Heart right ventricle (tissue), 16 donors: ENCODE measurements at regions not wholly inside any gene's neighbourhood (a gene's known extent, or its start where the extent isn't known, plus 50 kb on each side); places are given as distances from the start of the nearest gene placed in this dataset.

Experiments used
- ATAC-seq, 8 donors: fragments of 200-7000 bp; cut with Tn5 transposase; one replicate each; pipeline ENCODE4 v1.9.1; 2020; ENCODE audit warnings: mild to moderate bottlenecking in 8 of 8, moderate library complexity in 8 of 8, moderate number of reproducible peaks in 1 of 8
- DNase-seq, 2 donors: peaks; one replicate each; pipeline ENCODE4 v3.0.0-alpha.2; 2020
- H3K27ac ChIP-seq, 10 donors: fragments of 200-600 bp; sonication (generic) in 2 of 10; one replicate each; pipeline versions ENCODE4 v1.5.0 to v1.8.0; 2020 to 2022; ENCODE audit warnings: mild to moderate bottlenecking in 3 of 10
- H3K27me3 ChIP-seq, 7 donors: fragments of 200-600 bp; one replicate each; pipeline ENCODE4 v1.8.0; 2021 to 2022; ENCODE audit warnings: mild to moderate bottlenecking in 2 of 7
- H3K36me3 ChIP-seq, 9 donors: fragments of 200-600 bp; sonication (generic) in 1 of 9; one replicate each; pipeline versions ENCODE4 v1.5.0 to v1.8.0; 2020 to 2022; ENCODE audit warnings: mild to moderate bottlenecking in 2 of 9
- H3K4me1 ChIP-seq, 9 donors: fragments of 200-600 bp; sonication (generic) in 1 of 9; one replicate each; pipeline versions ENCODE4 v1.5.0 to v1.8.0; 2020 to 2022; ENCODE audit warnings: mild to moderate bottlenecking in 4 of 9
- H3K4me3 ChIP-seq, 10 donors: fragments of 200-600 bp; sonication (generic) in 2 of 10; one replicate each; pipeline versions ENCODE4 v1.5.0 to v1.8.0; 2020 to 2022; ENCODE audit warnings: mild to moderate bottlenecking in 7 of 10, moderate library complexity in 2 of 10
- H3K9me3 ChIP-seq, 11 donors: fragments of 200-600 bp in 10 of 11; sonication (generic) in 2 of 11; one replicate each; pipeline versions ENCODE4 v1.5.0 to v1.8.0; 2013 to 2022; ENCODE audit warnings: mild to moderate bottlenecking in 2 of 11, control low read depth in 1 of 11, moderate library complexity in 1 of 11
- WGBS, 2 donors: extraction: QIAGEN DNeasy Blood & Tissue Kit; methylation state at CpG; one replicate each; pipeline ENCODE4 v1.1.7; 2013; ENCODE audit warnings: inconsistent platforms in 1 of 2; 5-methylcytosine and 5-hydroxymethylcytosine counted together
- intact Hi-C, 10 donors: fragments of 100-400 bp; cut with DNase I; formaldehyde crosslinking; loops; one replicate each; pipeline versions ENCODE4 v1.11.1 to v1.14.2; 2022
- TF ChIP-seq, protein P1 (sequence below), 9 donors: fragments of 200-600 bp; sonication (generic) in 2 of 9; IDR thresholded peaks; one replicate each; pipeline versions ENCODE4 v1.5.0 to v1.8.0; 2021 to 2022; ENCODE audit warnings: antibody characterized with exemption in 9 of 9, mild to moderate bottlenecking in 5 of 9, moderate library complexity in 1 of 9
- donor health status: Arrhythmogenic right ventricular cardiomyopathy.
- donor health status: ischemic (EF 13 %, LVEDD 7.1; RV severe dilation, severe dysfunction).
- donor health status: healthy with polysubstance abuse.
- donor health status: DM: no; HTN: yes; CAD: no.
- donor health status: DM: no; HTN: no; CAD: no.
- donor health status: ischemic (EF 25% LVEDD 6.9; RV normal size, moderate dysfunction).
- donor health status: ischemic (EF 25% LVEDD 5.7; RV mildly dilated, moderate dysfunction).
- donor health status: healthy.
- donor health status: DM: yes; HTN: yes; CAD: no.
- donor health status: Ischemic cardiomyopathy.
- donor health status: ischemic (EF 35%, LVEDD 5.7; RV mildly dilated, moderate dysfunction).
- donor health status: nonischemic (EF 11% LVEDD 7.7; RV severe dilation, severe dysfunction).
- donor health status: DM: yes; HTN: yes; CAD: no.
- donor health status: PGD.
- donor health status: ischemic (EF 29% LVEDD 5.4; RV normal size, mild dysfunction).
- donor health status: nonischemic (EF 23%, LVEDD 6.1; RV moderate dilation, normal function).

DNA sequence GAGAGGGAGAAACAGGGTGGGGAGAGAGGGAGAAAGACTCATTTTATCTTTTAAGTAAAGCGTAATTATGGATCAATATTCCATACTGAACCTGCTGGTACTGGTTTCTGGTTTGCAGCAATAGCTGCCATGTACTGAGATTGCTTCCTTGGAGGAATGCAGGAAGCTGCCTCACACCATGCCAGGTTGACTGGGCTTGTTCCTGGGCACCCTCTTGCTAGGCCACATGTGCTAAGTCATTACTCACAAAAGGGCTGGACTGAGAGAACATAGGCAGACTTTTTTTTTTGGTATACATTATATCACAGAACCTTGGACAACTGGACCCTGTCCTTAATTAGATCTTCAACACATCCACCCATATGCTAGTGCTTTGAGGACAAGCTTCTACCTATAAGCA is 193.4 kb downstream of the ZNF621 start:
- no peak overlapping the region for H3K4me3 ChIP-seq
- intact Hi-C loops, result loop anchor here in 3 of 10 donors (10.0 kb wide), 2 partner anchors 133 to 477 kb away; partner anchors contain the start of gene CTNNB1 (in 2 of the 3)
- peaks cover 0 to 25% (median 12%) of the 10 kb centered on the region in 9 donors for H3K4me1 ChIP-seq
- H3K9me3 ChIP-seq, result no peaks in the 10 kb centered on the region
- no peak for DNase-seq
- H3K36me3 ChIP-seq, result no peaks in the 10 kb centered on the region
- H3K27ac ChIP-seq, result no peak overlapping the region
- TF ChIP-seq, protein P1, sequence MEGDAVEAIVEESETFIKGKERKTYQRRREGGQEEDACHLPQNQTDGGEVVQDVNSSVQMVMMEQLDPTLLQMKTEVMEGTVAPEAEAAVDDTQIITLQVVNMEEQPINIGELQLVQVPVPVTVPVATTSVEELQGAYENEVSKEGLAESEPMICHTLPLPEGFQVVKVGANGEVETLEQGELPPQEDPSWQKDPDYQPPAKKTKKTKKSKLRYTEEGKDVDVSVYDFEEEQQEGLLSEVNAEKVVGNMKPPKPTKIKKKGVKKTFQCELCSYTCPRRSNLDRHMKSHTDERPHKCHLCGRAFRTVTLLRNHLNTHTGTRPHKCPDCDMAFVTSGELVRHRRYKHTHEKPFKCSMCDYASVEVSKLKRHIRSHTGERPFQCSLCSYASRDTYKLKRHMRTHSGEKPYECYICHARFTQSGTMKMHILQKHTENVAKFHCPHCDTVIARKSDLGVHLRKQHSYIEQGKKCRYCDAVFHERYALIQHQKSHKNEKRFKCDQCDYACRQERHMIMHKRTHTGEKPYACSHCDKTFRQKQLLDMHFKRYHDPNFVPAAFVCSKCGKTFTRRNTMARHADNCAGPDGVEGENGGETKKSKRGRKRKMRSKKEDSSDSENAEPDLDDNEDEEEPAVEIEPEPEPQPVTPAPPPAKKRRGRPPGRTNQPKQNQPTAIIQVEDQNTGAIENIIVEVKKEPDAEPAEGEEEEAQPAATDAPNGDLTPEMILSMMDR (IDR thresholded peaks at IDR 0.05), result no peak
- 95 to 96% methylated on average over 1 of the region's 1 CpG for WGBS, 2 donors
- ATAC-seq, result no peak
- H3K27me3 ChIP-seq, result no peaks in the 10 kb centered on the region

DNA sequence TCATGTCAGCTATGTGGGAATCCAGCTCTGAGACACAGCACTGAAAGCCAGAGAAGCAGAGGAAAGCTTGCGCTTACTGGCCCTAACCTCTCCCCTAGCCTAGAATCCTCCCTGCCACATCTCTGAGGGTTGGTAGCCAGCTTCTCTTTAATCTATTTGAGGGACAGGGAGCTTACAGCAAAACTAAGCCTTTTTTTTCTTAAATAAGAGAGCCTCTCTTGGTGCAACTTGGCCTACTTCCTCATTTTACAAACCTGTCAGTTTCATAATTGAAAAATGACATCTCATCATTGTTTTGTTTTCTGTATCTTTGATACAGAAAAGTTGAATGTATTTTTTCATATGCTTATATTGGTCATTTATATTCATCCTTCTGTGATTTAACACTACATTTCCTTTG is 193.9 kb downstream of the ZNF621 start:
- H3K9me3 ChIP-seq, result no peaks in the 10 kb centered on the region
- ATAC-seq (no peak), DNase-seq (no peak)
- H3K4me1 ChIP-seq, result peaks cover 0 to 21% (median 8%) of the 10 kb centered on the region in 9 donors
- no peaks in the 10 kb centered on the region for H3K36me3 ChIP-seq
- no peaks in the 10 kb centered on the region for H3K27me3 ChIP-seq
- no peak overlapping the region for H3K4me3 ChIP-seq
- WGBS, 2 donors, result 88 to 100% methylated on average over 1 of the region's 1 CpG
- intact Hi-C loops, result loop anchor here in 3 of 10 donors (10.0 kb wide), 2 partner anchors 134 to 476 kb away; partner anchors contain the start of gene CTNNB1 (in 2 of the 3)
- TF ChIP-seq, protein P1 (IDR thresholded peaks at IDR 0.05), result no peak
- no peak overlapping the region for H3K27ac ChIP-seq

DNA sequence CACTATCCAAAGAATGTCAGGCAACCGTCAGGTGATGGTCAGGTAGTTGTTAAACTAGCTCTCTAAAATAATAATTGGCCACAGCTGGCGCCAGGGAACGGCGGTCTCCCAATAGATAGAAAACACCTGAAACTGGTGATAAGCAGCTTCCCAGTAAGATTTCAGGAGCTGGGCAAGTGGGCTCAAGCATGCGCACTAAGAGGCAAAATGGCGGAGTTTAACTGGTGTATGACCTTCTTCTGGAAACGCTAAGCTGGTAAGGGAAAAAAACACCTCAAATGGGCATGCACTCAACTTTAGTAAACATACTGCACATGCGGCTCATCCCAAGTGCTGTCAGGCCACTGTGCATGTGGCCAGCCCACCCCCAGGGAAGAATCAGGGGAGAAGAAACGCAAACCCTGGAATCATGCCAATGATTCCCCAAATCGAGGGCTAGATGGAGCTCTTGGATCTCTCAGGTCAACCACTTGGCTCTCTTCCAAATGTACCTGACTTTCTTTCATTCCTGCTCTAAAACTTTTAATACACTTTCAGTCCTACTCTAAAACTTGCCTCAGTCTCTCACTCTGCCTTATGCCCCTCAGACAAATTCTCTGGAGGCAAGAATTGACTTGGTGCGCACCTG is 195.0 kb downstream of the ZNF621 start:
- WGBS, 2 donors, result 78 to 79% methylated on average over 11 of the region's 11 CpGs
- H3K27me3 ChIP-seq, result no peaks in the 10 kb centered on the region
- H3K4me1 ChIP-seq, result peaks cover 0 to 11% (median under 1%) of the 10 kb centered on the region in 9 donors
- TF ChIP-seq, protein P1 (IDR thresholded peaks at IDR 0.05), result peak in 7 of 9 donors; percentile 30 to 66 (median 47)
- H3K9me3 ChIP-seq, result no peaks in the 10 kb centered on the region
- intact Hi-C loops, result loop anchor here in 3 of 10 donors (2.0 to 10.0 kb wide), 3 partner anchors 135 to 479 kb away; partner anchors contain the start of gene CTNNB1 (in 3 of the 3)
- peak in 1 of 8 donors; percentile 35 for ATAC-seq
- H3K27ac ChIP-seq, result no peak overlapping the region
- H3K36me3 ChIP-seq, result no peaks in the 10 kb centered on the region
- peak in 1 of 2 donors; percentile 29 for DNase-seq
- no peak overlapping the region for H3K4me3 ChIP-seq

DNA sequence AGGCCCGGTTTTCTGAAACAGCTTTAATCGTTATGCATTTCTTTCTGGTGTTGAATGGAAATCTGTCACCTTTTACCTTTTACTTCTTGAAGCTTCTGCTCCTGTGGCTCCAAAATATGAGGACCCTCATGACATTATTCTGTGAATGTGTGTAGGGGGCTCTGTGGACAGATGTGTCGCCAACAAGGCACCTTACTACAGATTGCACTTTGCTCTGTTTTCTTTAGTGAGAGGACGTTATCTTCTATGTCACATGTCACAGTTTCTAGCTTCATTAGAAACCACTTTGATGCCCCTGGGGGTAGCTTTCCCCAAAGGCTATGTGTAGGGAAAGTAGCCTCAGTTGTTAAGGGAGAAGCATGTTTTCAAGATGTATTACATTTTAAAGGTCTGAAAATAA is 195.6 kb downstream of the ZNF621 start:
- H3K4me1 ChIP-seq, result peaks cover 0 to 7% (median 0%) of the 10 kb centered on the region in 9 donors
- H3K9me3 ChIP-seq, result no peaks in the 10 kb centered on the region
- H3K4me3 ChIP-seq, result no peak overlapping the region
- intact Hi-C loops, result loop anchor here in 1 of 10 donors (2.0 kb wide), 1 partner anchor 478 kb away; the partner anchor contains the start of gene CTNNB1
- TF ChIP-seq, protein P1 (IDR thresholded peaks at IDR 0.05), result no peak
- H3K27me3 ChIP-seq, result no peaks in the 10 kb centered on the region
- 87 to 89% methylated on average over 4 of the region's 4 CpGs for WGBS, 2 donors
- H3K27ac ChIP-seq, result no peak overlapping the region
- no peaks in the 10 kb centered on the region for H3K36me3 ChIP-seq
- ATAC-seq (no peak), DNase-seq (no peak)
